ENCODE measurements at regions not wholly inside any gene's neighbourhood (a gene's known extent, or its start where the extent isn't known, plus 50 kb on each side); places are given as distances from the start of the nearest gene placed in this dataset.

GRCh38 chr15:52879904-52880303 is 89.8 kb upstream of the ONECUT1 start:
- Histone ChIP-seq H3K9ac (ENCODE audit: low read depth in 1 of 2, low read length in 2 of 2) (no peak overlapping the region), H3K9me3 (ENCODE audit: control insufficient read depth in 1 of 2, low read length in 2 of 2) (no peaks in the 10 kb centered on the region), H3K27ac (ENCODE audit: low read depth, low read length) (no peak overlapping the region), H3K36me3 (ENCODE audit: control insufficient read depth in 1 of 2, insufficient read depth in 2 of 2, low read length in 2 of 2) (no peaks in the 10 kb centered on the region), H3K4me1 (ENCODE audit: control insufficient read depth in 1 of 2, insufficient read depth in 2 of 2, low read length in 2 of 2) (no peaks in the 10 kb centered on the region), H3K4me3 (ENCODE audit: low read depth in 1 of 2, low read length in 2 of 2) (no peak overlapping the region), H3K27me3 (ENCODE audit: control insufficient read depth in 1 of 2, insufficient read depth in 2 of 2, low read length in 2 of 2) (peaks cover 0 to 4% of the 10 kb centered on the region in 2 donors)

- no peak overlapping the region for H3K4me3 ChIP-seq (ENCODE audit: low read depth in 1 of 2, low read length in 2 of 2)
- H3K27ac ChIP-seq (ENCODE audit: low read depth, low read length), result no peak overlapping the region
- H3K36me3 ChIP-seq (ENCODE audit: control insufficient read depth in 1 of 2, insufficient read depth in 2 of 2, low read length in 2 of 2), result no peaks in the 10 kb centered on the region
- peaks cover 0 to 4% of the 10 kb centered on the region in 2 donors for H3K27me3 ChIP-seq (ENCODE audit: control insufficient read depth in 1 of 2, insufficient read depth in 2 of 2, low read length in 2 of 2)
- no peaks in the 10 kb centered on the region for H3K9me3 ChIP-seq (ENCODE audit: control insufficient read depth in 1 of 2, low read length in 2 of 2)
- no peaks in the 10 kb centered on the region for H3K4me1 ChIP-seq (ENCODE audit: control insufficient read depth in 1 of 2, insufficient read depth in 2 of 2, low read length in 2 of 2)
- H3K9ac ChIP-seq (ENCODE audit: low read depth in 1 of 2, low read length in 2 of 2), result no peak overlapping the region
Measured at GRCh38 chr15:52879145-52879544, 89.0 kb upstream of the ONECUT1 start.

- no peaks in the 10 kb centered on the region for H3K36me3 ChIP-seq (ENCODE audit: control insufficient read depth in 1 of 2, insufficient read depth in 2 of 2, low read length in 2 of 2)
- H3K27ac ChIP-seq (ENCODE audit: low read depth, low read length), result no peak overlapping the region
- H3K27me3 ChIP-seq (ENCODE audit: control insufficient read depth in 1 of 2, insufficient read depth in 2 of 2, low read length in 2 of 2), result peaks cover 0 to 4% of the 10 kb centered on the region in 2 donors
- H3K9me3 ChIP-seq (ENCODE audit: control insufficient read depth in 1 of 2, low read length in 2 of 2), result no peaks in the 10 kb centered on the region
- H3K9ac ChIP-seq (ENCODE audit: low read depth in 1 of 2, low read length in 2 of 2), result no peak overlapping the region
- H3K4me1 ChIP-seq (ENCODE audit: control insufficient read depth in 1 of 2, insufficient read depth in 2 of 2, low read length in 2 of 2), result no peaks in the 10 kb centered on the region
- H3K4me3 ChIP-seq (ENCODE audit: low read depth in 1 of 2, low read length in 2 of 2), result no peak overlapping the region
Measured at GRCh38 chr15:52876991-52877663, 87.0 kb upstream of the ONECUT1 start.

GRCh38 chr15:52872036-52872818 is 82.1 kb upstream of the ONECUT1 start:
- Histone ChIP-seq H3K9me3 (ENCODE audit: control insufficient read depth in 1 of 2, low read length in 2 of 2) (no peaks in the 10 kb centered on the region), H3K9ac (ENCODE audit: low read depth in 1 of 2, low read length in 2 of 2) (no peak overlapping the region), H3K36me3 (ENCODE audit: control insufficient read depth in 1 of 2, insufficient read depth in 2 of 2, low read length in 2 of 2) (no peaks in the 10 kb centered on the region), H3K4me1 (ENCODE audit: control insufficient read depth in 1 of 2, insufficient read depth in 2 of 2, low read length in 2 of 2) (no peaks in the 10 kb centered on the region), H3K27me3 (ENCODE audit: control insufficient read depth in 1 of 2, insufficient read depth in 2 of 2, low read length in 2 of 2) (peaks cover 0 to 4% of the 10 kb centered on the region in 2 donors), H3K4me3 (ENCODE audit: low read depth in 1 of 2, low read length in 2 of 2) (no peak overlapping the region), H3K27ac (ENCODE audit: low read depth, low read length) (no peak overlapping the region)

- Histone ChIP-seq H3K4me1 (ENCODE audit: control insufficient read depth in 1 of 2, insufficient read depth in 2 of 2, low read length in 2 of 2) (no peaks in the 10 kb centered on the region), H3K36me3 (ENCODE audit: control insufficient read depth in 1 of 2, insufficient read depth in 2 of 2, low read length in 2 of 2) (no peaks in the 10 kb centered on the region), H3K27ac (ENCODE audit: low read depth, low read length) (no peak overlapping the region), H3K9me3 (ENCODE audit: control insufficient read depth in 1 of 2, low read length in 2 of 2) (no peaks in the 10 kb centered on the region), H3K27me3 (ENCODE audit: control insufficient read depth in 1 of 2, insufficient read depth in 2 of 2, low read length in 2 of 2) (no peaks in the 10 kb centered on the region), H3K9ac (ENCODE audit: low read depth in 1 of 2, low read length in 2 of 2) (no peak overlapping the region), H3K4me3 (ENCODE audit: low read depth in 1 of 2, low read length in 2 of 2) (no peak overlapping the region)
Measured at GRCh38 chr15:52870015-52870414, 79.9 kb upstream of the ONECUT1 start.

GRCh38 chr15:52866698-52867097 is 76.6 kb upstream of the ONECUT1 start:
- Histone ChIP-seq H3K4me3 (ENCODE audit: low read depth in 1 of 2, low read length in 2 of 2) (no peak overlapping the region), H3K27me3 (ENCODE audit: control insufficient read depth in 1 of 2, insufficient read depth in 2 of 2, low read length in 2 of 2) (no peaks in the 10 kb centered on the region), H3K27ac (ENCODE audit: low read depth, low read length) (no peak overlapping the region), H3K9ac (ENCODE audit: low read depth in 1 of 2, low read length in 2 of 2) (no peak overlapping the region), H3K36me3 (ENCODE audit: control insufficient read depth in 1 of 2, insufficient read depth in 2 of 2, low read length in 2 of 2) (no peaks in the 10 kb centered on the region), H3K9me3 (ENCODE audit: control insufficient read depth in 1 of 2, low read length in 2 of 2) (no peaks in the 10 kb centered on the region), H3K4me1 (ENCODE audit: control insufficient read depth in 1 of 2, insufficient read depth in 2 of 2, low read length in 2 of 2) (no peaks in the 10 kb centered on the region)

- H3K9ac ChIP-seq (ENCODE audit: low read depth in 1 of 2, low read length in 2 of 2), result no peak overlapping the region
Measured at GRCh38 chr15:52862677-52863076, 72.5 kb upstream of the ONECUT1 start.

GRCh38 chr15:52858782-52859176 is 68.6 kb upstream of the ONECUT1 start:
- Histone ChIP-seq H3K4me1 (ENCODE audit: control insufficient read depth in 1 of 2, insufficient read depth in 2 of 2, low read length in 2 of 2) (no peaks in the 10 kb centered on the region), H3K4me3 (ENCODE audit: low read depth in 1 of 2, low read length in 2 of 2) (no peak overlapping the region), H3K27me3 (ENCODE audit: control insufficient read depth in 1 of 2, insufficient read depth in 2 of 2, low read length in 2 of 2) (no peaks in the 10 kb centered on the region), H3K9me3 (ENCODE audit: control insufficient read depth in 1 of 2, low read length in 2 of 2) (no peaks in the 10 kb centered on the region), H3K9ac (ENCODE audit: low read depth in 1 of 2, low read length in 2 of 2) (no peak overlapping the region), H3K27ac (ENCODE audit: low read depth, low read length) (no peak overlapping the region), H3K36me3 (ENCODE audit: control insufficient read depth in 1 of 2, insufficient read depth in 2 of 2, low read length in 2 of 2) (no peaks in the 10 kb centered on the region)

More at GRCh38 chr15:52862677-52863076, 72.5 kb upstream of the ONECUT1 start:
- Histone ChIP-seq H3K27ac (ENCODE audit: low read depth, low read length) (no peak overlapping the region), H3K4me1 (ENCODE audit: control insufficient read depth in 1 of 2, insufficient read depth in 2 of 2, low read length in 2 of 2) (no peaks in the 10 kb centered on the region), H3K9me3 (ENCODE audit: control insufficient read depth in 1 of 2, low read length in 2 of 2) (no peaks in the 10 kb centered on the region), H3K27me3 (ENCODE audit: control insufficient read depth in 1 of 2, insufficient read depth in 2 of 2, low read length in 2 of 2) (no peaks in the 10 kb centered on the region), H3K4me3 (ENCODE audit: low read depth in 1 of 2, low read length in 2 of 2) (no peak overlapping the region), H3K36me3 (ENCODE audit: control insufficient read depth in 1 of 2, insufficient read depth in 2 of 2, low read length in 2 of 2) (no peaks in the 10 kb centered on the region)

GRCh38 chr15:52857937-52858781 is 68.0 kb upstream of the ONECUT1 start:
- Histone ChIP-seq H3K9me3 (ENCODE audit: control insufficient read depth in 1 of 2, low read length in 2 of 2) (no peaks in the 10 kb centered on the region), H3K4me3 (ENCODE audit: low read depth in 1 of 2, low read length in 2 of 2) (no peak overlapping the region), H3K4me1 (ENCODE audit: control insufficient read depth in 1 of 2, insufficient read depth in 2 of 2, low read length in 2 of 2) (no peaks in the 10 kb centered on the region), H3K36me3 (ENCODE audit: control insufficient read depth in 1 of 2, insufficient read depth in 2 of 2, low read length in 2 of 2) (no peaks in the 10 kb centered on the region), H3K27me3 (ENCODE audit: control insufficient read depth in 1 of 2, insufficient read depth in 2 of 2, low read length in 2 of 2) (no peaks in the 10 kb centered on the region), H3K27ac (ENCODE audit: low read depth, low read length) (no peak overlapping the region), H3K9ac (ENCODE audit: low read depth in 1 of 2, low read length in 2 of 2) (no peak overlapping the region)

GRCh38 chr15:52857471-52857870 is 67.3 kb upstream of the ONECUT1 start:
- no peaks in the 10 kb centered on the region for H3K27me3 ChIP-seq (ENCODE audit: control insufficient read depth in 1 of 2, insufficient read depth in 2 of 2, low read length in 2 of 2)
- no peaks in the 10 kb centered on the region for H3K4me1 ChIP-seq (ENCODE audit: control insufficient read depth in 1 of 2, insufficient read depth in 2 of 2, low read length in 2 of 2)
- no peak overlapping the region for H3K9ac ChIP-seq (ENCODE audit: low read depth in 1 of 2, low read length in 2 of 2)
- no peaks in the 10 kb centered on the region for H3K36me3 ChIP-seq (ENCODE audit: control insufficient read depth in 1 of 2, insufficient read depth in 2 of 2, low read length in 2 of 2)
- H3K4me3 ChIP-seq (ENCODE audit: low read depth in 1 of 2, low read length in 2 of 2), result no peak overlapping the region
- H3K9me3 ChIP-seq (ENCODE audit: control insufficient read depth in 1 of 2, low read length in 2 of 2), result no peaks in the 10 kb centered on the region
- no peak overlapping the region for H3K27ac ChIP-seq (ENCODE audit: low read depth, low read length)
